Hepatocyte (in vitro differentiated cells): ENCODE measurements at regions not wholly inside any gene's neighbourhood (a gene's known extent, or its start where the extent isn't known, plus 50 kb on each side); places are given as distances from the start of the nearest gene placed in this dataset.

Experiments used
- DNase-seq: peaks from one replicate; pipeline ENCODE4 v3.0.0-alpha.2; 2016; ENCODE audit warnings: low spot score
- H2AFZ ChIP-seq: fragments of 200-600 bp; sonication (generic); 2 replicates; pipeline ENCODE4 v1.6.0; 2016; ENCODE audit warnings: antibody characterized with exemption, mild to moderate bottlenecking
- H3K27ac ChIP-seq: fragments of 200-600 bp; sonication (generic); 2 replicates; pipeline ENCODE4 v1.5.1; 2016; ENCODE audit warnings: mild to moderate bottlenecking
- H3K27me3 ChIP-seq: fragments of 200-600 bp; sonication (generic); 2 replicates; pipeline ENCODE4 v1.6.1; 2016
- H3K36me3 ChIP-seq: fragments of 200-600 bp; sonication (generic); replicated peaks from 2 replicates; pipeline ENCODE4 v1.5.1; 2016; ENCODE audit warnings: low read depth; ENCODE audit not compliant: insufficient read depth
- H3K4me1 ChIP-seq: fragments of 200-600 bp; sonication (generic); 2 replicates; pipeline ENCODE4 v1.5.1; 2016; ENCODE audit warnings: mild to moderate bottlenecking, moderate library complexity; ENCODE audit not compliant: insufficient read depth
- H3K4me2 ChIP-seq: fragments of 200-600 bp; sonication (generic); 2 replicates; pipeline ENCODE4 v1.6.0; 2016
- H3K4me3 ChIP-seq: fragments of 200-600 bp; sonication (generic); 2 replicates; pipeline ENCODE4 v1.5.1; 2016; ENCODE audit warnings: mild to moderate bottlenecking
- H3K79me2 ChIP-seq: fragments of 200-600 bp; sonication (generic); 2 replicates; pipeline ENCODE4 v1.6.0; 2017; ENCODE audit warnings: mild to moderate bottlenecking
- H3K9me2 ChIP-seq: fragments of 200-600 bp; sonication (generic); replicated peaks from 2 replicates; pipeline ENCODE4 v1.6.0; 2017; ENCODE audit warnings: mild to moderate bottlenecking; ENCODE audit not compliant: insufficient read depth
- H3K9me3 ChIP-seq: fragments of 200-600 bp; sonication (generic); 2 replicates; pipeline ENCODE4 v1.5.1; 2016; ENCODE audit warnings: low read depth, mild to moderate bottlenecking
- H4K20me1 ChIP-seq: fragments of 200-600 bp; sonication (generic); 2 replicates; pipeline ENCODE4 v1.6.0; 2016; ENCODE audit warnings: mild to moderate bottlenecking; ENCODE audit not compliant: insufficient read depth, poor library complexity, severe bottlenecking
- EZH2 ChIP-seq: fragments of 200-600 bp; sonication (generic); IDR thresholded peaks from 2 replicates; pipeline ENCODE4 v1.6.1; 2016; ENCODE audit warnings: antibody characterized with exemption, mild to moderate bottlenecking, borderline replicate concordance
- EZH2phosphoT487 ChIP-seq: fragments of 200-600 bp; sonication (generic); IDR thresholded peaks from one replicate; pipeline ENCODE4 v1.6.1; 2018; ENCODE audit warnings: antibody characterized with exemption, mild to moderate bottlenecking, low read depth, moderate library complexity; ENCODE audit not compliant: unreplicated experiment, severe bottlenecking
- WGBS: methylation state at CpG from one replicate; pipeline ENCODE4 v1.1.6; 2016; ENCODE audit warnings: low lambda C conversion rate; ENCODE audit errors: missing lambda C conversion rate; 5-methylcytosine and 5-hydroxymethylcytosine counted together
- TF ChIP-seq, protein P1 (sequence below): fragments of 200-600 bp; sonication (generic); IDR thresholded peaks from 2 replicates; pipeline ENCODE4 v1.5.1; 2016; ENCODE audit warnings: antibody characterized with exemption, mild to moderate bottlenecking; ENCODE audit not compliant: poor library complexity

DNA sequence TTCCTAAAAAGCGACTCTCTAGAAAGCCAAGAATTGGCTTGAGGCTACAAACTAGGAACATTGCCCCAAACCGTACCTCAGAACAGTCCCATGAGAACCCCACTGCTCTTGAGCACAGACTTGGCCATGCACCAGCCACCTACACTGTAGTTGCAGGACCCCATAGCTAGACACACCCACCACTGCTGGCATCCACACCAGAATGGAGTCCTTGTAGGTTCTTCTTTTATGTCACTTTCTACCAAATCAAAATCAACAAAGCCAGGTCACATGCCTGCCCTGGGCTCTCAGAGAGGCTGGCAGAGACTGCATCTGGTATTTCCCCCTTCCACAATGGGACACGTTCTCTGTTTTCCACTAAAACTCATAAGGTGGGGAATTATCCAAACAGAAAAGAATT is 290.5 kb downstream of the SHOX2 start:
- Histone ChIP-seq H2AFZ (no peak overlapping the region), H3K4me3 (no peak overlapping the region), H3K27ac (no peak overlapping the region), H3K9me3 (no peaks in the 10 kb centered on the region), H3K36me3 (no peaks in the 10 kb centered on the region), H3K9me2 (no peaks in the 10 kb centered on the region), H4K20me1 (no peaks in the 10 kb centered on the region), H3K4me1 (no peaks in the 10 kb centered on the region), H3K27me3 (no peaks in the 10 kb centered on the region), H3K79me2 (no peaks in the 10 kb centered on the region), H3K4me2 (no peak overlapping the region)
- DNase-seq: no peak
- TF ChIP-seq, protein P1, sequence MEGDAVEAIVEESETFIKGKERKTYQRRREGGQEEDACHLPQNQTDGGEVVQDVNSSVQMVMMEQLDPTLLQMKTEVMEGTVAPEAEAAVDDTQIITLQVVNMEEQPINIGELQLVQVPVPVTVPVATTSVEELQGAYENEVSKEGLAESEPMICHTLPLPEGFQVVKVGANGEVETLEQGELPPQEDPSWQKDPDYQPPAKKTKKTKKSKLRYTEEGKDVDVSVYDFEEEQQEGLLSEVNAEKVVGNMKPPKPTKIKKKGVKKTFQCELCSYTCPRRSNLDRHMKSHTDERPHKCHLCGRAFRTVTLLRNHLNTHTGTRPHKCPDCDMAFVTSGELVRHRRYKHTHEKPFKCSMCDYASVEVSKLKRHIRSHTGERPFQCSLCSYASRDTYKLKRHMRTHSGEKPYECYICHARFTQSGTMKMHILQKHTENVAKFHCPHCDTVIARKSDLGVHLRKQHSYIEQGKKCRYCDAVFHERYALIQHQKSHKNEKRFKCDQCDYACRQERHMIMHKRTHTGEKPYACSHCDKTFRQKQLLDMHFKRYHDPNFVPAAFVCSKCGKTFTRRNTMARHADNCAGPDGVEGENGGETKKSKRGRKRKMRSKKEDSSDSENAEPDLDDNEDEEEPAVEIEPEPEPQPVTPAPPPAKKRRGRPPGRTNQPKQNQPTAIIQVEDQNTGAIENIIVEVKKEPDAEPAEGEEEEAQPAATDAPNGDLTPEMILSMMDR: no peak
- TF ChIP-seq EZH2: no peak
- TF ChIP-seq EZH2phosphoT487: no peak
- 80% methylated on average over 3 of the region's 3 CpGs for WGBS

DNA sequence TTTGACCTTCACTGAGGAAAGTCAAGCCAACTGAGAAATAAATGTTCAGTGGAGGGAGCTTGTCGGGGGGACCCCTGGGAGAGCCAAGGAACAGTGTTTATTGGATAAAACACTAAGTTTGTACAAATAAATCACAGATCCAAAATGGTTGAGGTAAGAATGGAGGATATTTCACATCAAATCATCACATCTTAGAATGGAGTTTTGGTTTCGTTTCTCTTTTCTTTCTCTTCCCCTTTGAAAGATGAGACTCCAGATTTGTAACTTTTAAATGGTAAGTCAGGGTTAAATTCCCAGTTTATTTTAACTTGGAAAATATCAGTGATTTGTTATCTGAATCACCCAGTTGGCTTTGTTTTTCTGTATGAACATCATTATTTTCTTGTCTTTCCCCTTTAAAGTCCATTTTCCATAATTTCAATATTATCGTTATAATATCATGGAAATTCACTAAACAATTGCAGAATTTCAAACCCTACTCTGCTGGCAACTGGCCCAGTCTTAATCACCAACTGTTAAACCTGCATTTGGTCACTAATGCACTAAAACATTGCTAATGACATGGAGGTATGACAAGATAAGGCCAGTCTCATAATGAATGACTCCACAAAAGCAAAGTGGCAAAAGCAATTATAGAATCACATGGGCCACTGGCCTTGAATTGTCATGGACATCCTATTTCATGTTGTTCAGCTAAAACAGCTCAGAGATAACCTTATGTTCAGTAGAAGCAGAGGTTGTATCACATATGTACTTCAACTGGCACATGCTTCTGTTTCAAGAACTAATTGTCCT is 295.1 kb downstream of the SHOX2 start:
- Histone ChIP-seq H3K4me3 (no peak overlapping the region), H3K27me3 (no peaks in the 10 kb centered on the region), H3K79me2 (no peaks in the 10 kb centered on the region), H3K27ac (no peak overlapping the region), H3K4me1 (no peaks in the 10 kb centered on the region), H3K9me2 (no peaks in the 10 kb centered on the region), H2AFZ (no peak overlapping the region), H3K9me3 (no peaks in the 10 kb centered on the region), H3K4me2 (no peak overlapping the region), H3K36me3 (no peaks in the 10 kb centered on the region), H4K20me1 (no peaks in the 10 kb centered on the region)
- 91% methylated on average over 3 of the region's 3 CpGs for WGBS
- DNase-seq: no peak
- no peak for TF ChIP-seq EZH2phosphoT487
- no peak for TF ChIP-seq EZH2
- TF ChIP-seq, protein P1: no peak

DNA sequence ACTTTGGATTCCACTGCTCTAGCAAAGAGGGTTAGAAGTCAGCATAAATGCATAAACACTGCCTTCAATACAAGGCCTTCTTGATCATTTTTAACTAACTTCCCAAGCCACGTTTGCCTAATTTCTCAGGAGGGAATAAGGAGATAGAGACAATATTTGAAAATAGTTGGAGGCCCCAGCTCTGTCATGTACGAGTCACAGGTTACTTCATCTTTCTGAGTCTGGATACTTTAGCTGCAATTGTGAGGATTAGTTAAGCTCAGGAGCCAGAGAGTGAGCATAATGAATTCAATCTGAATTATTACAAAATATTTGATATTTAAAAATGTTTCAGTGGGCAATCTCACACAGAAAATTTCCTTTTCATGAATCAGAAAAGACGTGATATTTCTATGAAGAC is 298.9 kb downstream of the SHOX2 start:
- H2AFZ ChIP-seq: no peak overlapping the region
- no peaks in the 10 kb centered on the region for H3K36me3 ChIP-seq
- WGBS: 72% methylated on average over 3 of the region's 3 CpGs

More for the DNA sequence above, 298.9 kb downstream of the SHOX2 start:
- H3K79me2 ChIP-seq: no peaks in the 10 kb centered on the region
- no peaks in the 10 kb centered on the region for H4K20me1 ChIP-seq
- H3K4me2 ChIP-seq: no peak overlapping the region
- TF ChIP-seq EZH2phosphoT487 (no peak), EZH2 (no peak)
- TF ChIP-seq, protein P1: no peak
- no peak for DNase-seq
- no peak overlapping the region for H3K4me3 ChIP-seq
- no peaks in the 10 kb centered on the region for H3K9me2 ChIP-seq
- H3K9me3 ChIP-seq: no peaks in the 10 kb centered on the region
- no peaks in the 10 kb centered on the region for H3K27me3 ChIP-seq
- no peak overlapping the region for H3K27ac ChIP-seq
- no peaks in the 10 kb centered on the region for H3K4me1 ChIP-seq
